H1 (cell line): ENCODE measurements at regions not wholly inside any gene's neighbourhood (a gene's known extent, or its start where the extent isn't known, plus 50 kb on each side); places are given as distances from the start of the nearest gene placed in this dataset.

Experiments used
- EP300 ChIP-seq, 2 experiments: IDR thresholded peaks; 1 replicate in 1 of 2; 2 replicates in 1 of 2; pipeline ENCODE4 v1.6.1; 2011 to 2012; ENCODE audit warnings: low read depth in 2 of 2, low read length in 2 of 2, mild to moderate bottlenecking in 2 of 2, borderline replicate concordance in 1 of 2, inconsistent platforms in 1 of 2, moderate library complexity in 1 of 2
- GABPA ChIP-seq: IDR thresholded peaks from 2 replicates; pipeline ENCODE4 v1.6.1; 2011; ENCODE audit warnings: mild to moderate bottlenecking, low read length, moderate library complexity, borderline replicate concordance; ENCODE audit not compliant: insufficient read depth
- HDAC2 ChIP-seq, 2 experiments: fragments of 300-600 bp in 1 of 2; sonication (generic) in 1 of 2; IDR thresholded peaks; 2 replicates each; pipeline ENCODE4 v1.6.1; 2011 to 2012; ENCODE audit warnings: low read depth in 2 of 2, low read length in 2 of 2, mild to moderate bottlenecking in 2 of 2, moderate library complexity in 2 of 2, borderline replicate concordance in 1 of 2, inconsistent platforms in 1 of 2
- JUN ChIP-seq: IDR thresholded peaks from 2 replicates; pipeline ENCODE4 v1.6.1; 2011; ENCODE audit warnings: low read depth, mild to moderate bottlenecking, improper control_type of control experiment, low read length
- POLR2A ChIP-seq, 2 experiments: IDR thresholded peaks; 1 replicate in 1 of 2; 2 replicates in 1 of 2; pipeline ENCODE4 v1.6.1; 2011; ENCODE audit warnings: low read depth in 2 of 2, low read length in 2 of 2, mild to moderate bottlenecking in 2 of 2; ENCODE audit errors: control extremely low read depth in 1 of 2
- POLR2AphosphoS5 ChIP-seq: IDR thresholded peaks from 2 replicates; pipeline ENCODE4 v1.6.1; 2011; ENCODE audit warnings: low read depth, low read length
- RAD21 ChIP-seq, 2 experiments: IDR thresholded peaks in 1 of 2; conservative IDR thresholded peaks in 1 of 2; 2 replicates each; pipeline ENCODE4 v1.6.1; 2011; ENCODE audit warnings: low read depth in 2 of 2, low read length in 2 of 2, improper control_type of control experiment in 1 of 2, inconsistent platforms in 1 of 2, mild to moderate bottlenecking in 1 of 2, moderate library complexity in 1 of 2
- TBP ChIP-seq: IDR thresholded peaks from 2 replicates; pipeline ENCODE4 v1.6.1; 2011; ENCODE audit warnings: low read depth, low read length, improper control_type of control experiment

DNA sequence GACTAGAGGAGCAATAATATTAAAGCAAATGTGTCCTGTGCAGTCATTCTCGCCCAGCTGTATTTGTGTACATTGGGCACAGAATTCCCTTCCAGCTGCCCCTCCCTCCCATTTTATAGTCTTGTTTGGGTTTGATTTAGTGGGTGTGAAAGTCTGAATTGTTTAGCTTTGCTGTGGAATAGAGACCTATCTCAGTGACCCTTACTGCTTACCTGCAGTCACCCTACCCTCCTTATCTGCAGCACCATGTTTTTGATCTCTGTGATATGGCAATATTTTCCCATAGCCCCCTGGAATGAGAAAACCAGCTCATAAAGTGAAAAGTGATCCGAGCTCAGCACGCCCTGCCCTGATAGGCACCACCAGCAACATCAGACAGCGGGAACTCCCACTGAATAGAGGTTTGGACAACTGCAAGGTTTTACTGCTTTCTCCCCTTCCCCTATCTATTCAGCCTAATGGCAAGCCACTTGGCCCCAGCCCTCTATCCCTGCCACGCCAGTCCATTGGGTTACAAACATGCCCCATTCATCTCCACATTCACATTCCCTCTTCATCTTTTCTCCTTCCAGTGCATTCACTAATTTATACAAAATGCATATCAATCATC, 199.0 kb downstream of the ETS1 start:
- TF ChIP-seq JUN: no peak
- no peak for TF ChIP-seq RAD21 (IDR thresholded peaks at IDR 0.05 in 1 of 2, conservative IDR thresholded peaks at IDR 0.05 in 1 of 2; ENCODE audit: low read depth in 2 of 2, low read length in 2 of 2)
- TF ChIP-seq POLR2A (IDR thresholded peaks at IDR 0.05; ENCODE audit: control extremely low read depth in 1 of 2, low read depth in 2 of 2, low read length in 2 of 2): no peak
- TF ChIP-seq POLR2AphosphoS5: no peak
- no peak for TF ChIP-seq EP300 (IDR thresholded peaks at IDR 0.05; ENCODE audit: borderline replicate concordance in 1 of 2, low read depth in 2 of 2, low read length in 2 of 2)
- no peak for TF ChIP-seq HDAC2 (IDR thresholded peaks at IDR 0.05; ENCODE audit: borderline replicate concordance in 1 of 2, low read depth in 2 of 2, low read length in 2 of 2)
- no peak for TF ChIP-seq TBP
- TF ChIP-seq GABPA: no peak
